Epithelial cell of esophagus (primary cell): ENCODE measurements at regions not wholly inside any gene's neighbourhood (a gene's known extent, or its start where the extent isn't known, plus 50 kb on each side); places are given as distances from the start of the nearest gene placed in this dataset.

Experiments
- DNase-seq: peaks from one replicate; pipeline ENCODE4 v3.0.0; 2010; ENCODE audit warnings: low read depth
- H3K4me3 ChIP-seq: 2 replicates; pipeline ENCODE4 v1.5.1; 2011; ENCODE audit warnings: mild to moderate bottlenecking, low read length, control low read depth
- CTCF ChIP-seq: IDR thresholded peaks from 2 replicates; pipeline ENCODE4 v1.5.1; 2011; ENCODE audit warnings: low read depth, mild to moderate bottlenecking, low read length, control low read depth, inconsistent platforms; ENCODE audit not compliant: insufficient read depth; ENCODE audit errors: missing control alignments

- no peak for DNase-seq
- TF ChIP-seq CTCF = no peak
- no peak overlapping the region for H3K4me3 ChIP-seq
Measured at GRCh38 chr1:88462096-88462487, 222.0 kb upstream of the PKN2 start.

- H3K4me3 ChIP-seq = no peak overlapping the region
- peak; percentile 46 for DNase-seq
- no peak for TF ChIP-seq CTCF
Measured at GRCh38 chr1:88462488-88463261, 221.4 kb upstream of the PKN2 start.

- TF ChIP-seq CTCF = no peak
Measured at GRCh38 chr1:88463401-88463985, 220.6 kb upstream of the PKN2 start.

GRCh38 chr1:88466011-88466410 lies 218.1 kb upstream of the PKN2 start:
- DNase-seq = no peak
- H3K4me3 ChIP-seq = no peak overlapping the region
- TF ChIP-seq CTCF = no peak

More at GRCh38 chr1:88463401-88463985, 220.6 kb upstream of the PKN2 start:
- H3K4me3 ChIP-seq = no peak overlapping the region
- DNase-seq = no peak

GRCh38 chr1:88466899-88467580 lies 217.0 kb upstream of the PKN2 start:
- no peak for DNase-seq
- no peak overlapping the region for H3K4me3 ChIP-seq
- no peak for TF ChIP-seq CTCF

- DNase-seq = no peak
- TF ChIP-seq CTCF = no peak
- H3K4me3 ChIP-seq = no peak overlapping the region
Measured at GRCh38 chr1:88472298-88472697, 211.8 kb upstream of the PKN2 start.
